Endothelial cell of umbilical vein (primary cell): ENCODE measurements at regions not wholly inside any gene's neighbourhood (a gene's known extent, or its start where the extent isn't known, plus 50 kb on each side); places are given as distances from the start of the nearest gene placed in this dataset.

Experiments used
- POLR2A ChIP-seq: IDR thresholded peaks from 2 replicates; pipeline ENCODE4 v1.6.1; 2012; ENCODE audit warnings: low read depth, mild to moderate bottlenecking, control low read depth, low read length
- TF ChIP-seq, protein P1 (sequence below): IDR thresholded peaks from 2 replicates; pipeline ENCODE4 v1.6.1; 2011; ENCODE audit not compliant: insufficient read depth, insufficient read length

DNA sequence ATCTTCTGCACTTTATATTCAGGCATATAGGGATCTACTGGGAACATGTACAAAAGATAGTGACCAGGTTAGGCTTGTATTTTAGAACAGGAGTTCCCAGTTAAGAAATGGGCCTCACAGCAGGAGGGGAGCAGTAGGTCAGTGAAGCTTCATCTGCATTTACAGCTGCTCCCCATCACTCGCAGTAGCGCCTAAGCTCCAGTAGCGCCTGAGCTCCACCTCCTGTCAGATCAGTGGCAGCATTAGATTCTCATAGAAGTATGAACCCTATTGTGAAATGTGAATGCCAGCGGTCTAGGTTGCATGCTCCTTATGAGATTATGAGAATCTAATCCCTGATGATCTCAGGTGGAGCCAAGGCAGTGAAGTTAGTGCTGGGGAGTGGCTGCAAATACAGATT, 224.4 kb upstream of the CYRIA start:
- no peak for TF ChIP-seq POLR2A
- TF ChIP-seq, protein P1, sequence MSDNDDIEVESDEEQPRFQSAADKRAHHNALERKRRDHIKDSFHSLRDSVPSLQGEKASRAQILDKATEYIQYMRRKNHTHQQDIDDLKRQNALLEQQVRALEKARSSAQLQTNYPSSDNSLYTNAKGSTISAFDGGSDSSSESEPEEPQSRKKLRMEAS = no peak
